ENCODE measurements at regions not wholly inside any gene's neighbourhood (a gene's known extent, or its start where the extent isn't known, plus 50 kb on each side); places are given as distances from the start of the nearest gene placed in this dataset.

DNA sequence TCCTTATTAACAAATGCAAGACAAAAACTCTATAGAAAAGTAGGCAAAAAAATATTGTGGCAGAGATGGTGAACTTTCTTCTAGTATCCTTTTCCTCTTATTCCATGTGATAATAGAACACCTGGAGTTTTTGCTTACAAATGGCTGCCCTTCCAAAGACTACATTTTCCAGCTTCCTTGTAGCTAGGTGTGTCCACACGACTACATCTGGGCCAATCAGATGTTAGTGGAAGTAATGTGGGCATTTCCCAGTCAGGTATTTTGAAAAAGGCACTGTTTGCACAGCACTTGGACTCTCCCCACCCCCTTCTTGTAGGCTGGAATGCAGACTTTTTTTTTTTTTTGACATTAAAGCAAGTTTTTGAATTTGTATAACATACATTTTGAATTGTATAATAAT, 105.5 kb upstream of the TBX20 start:
- Histone ChIP-seq H3K9me3 (ENCODE audit: insufficient read depth, low read length) (no peaks in the 10 kb centered on the region), H3K4me3 (ENCODE audit: insufficient read depth, low read length, poor library complexity, severe bottlenecking) (no peak overlapping the region), H4K20me1 (ENCODE audit: low read depth, low read length) (no peaks in the 10 kb centered on the region), H3K27ac (ENCODE audit: low read depth, low read length) (no peak overlapping the region), H3K36me3 (ENCODE audit: low read length) (no peaks in the 10 kb centered on the region), H2AFZ (ENCODE audit: low read depth, low read length, severe bottlenecking) (no peak overlapping the region), H3K9me2 (replicated peaks; ENCODE audit: insufficient read depth, low read length) (no peaks in the 10 kb centered on the region; the same call in 1 of the 2 replicates), H3F3A (ENCODE audit: insufficient read depth) (no peaks in the 10 kb centered on the region), H3K79me2 (ENCODE audit: insufficient read depth, low read length) (no peaks in the 10 kb centered on the region), H3K4me2 (ENCODE audit: low read depth, low read length, poor library complexity, severe bottlenecking) (no peak overlapping the region), H3K9ac (ENCODE audit: low read length) (no peak overlapping the region), H3K27me3 (ENCODE audit: low read length) (no peaks in the 10 kb centered on the region)
- no peak for TF ChIP-seq EZH2phosphoT487 (conservative IDR thresholded peaks at IDR 0.05; ENCODE audit: low read length)
- TF ChIP-seq, protein P1, sequence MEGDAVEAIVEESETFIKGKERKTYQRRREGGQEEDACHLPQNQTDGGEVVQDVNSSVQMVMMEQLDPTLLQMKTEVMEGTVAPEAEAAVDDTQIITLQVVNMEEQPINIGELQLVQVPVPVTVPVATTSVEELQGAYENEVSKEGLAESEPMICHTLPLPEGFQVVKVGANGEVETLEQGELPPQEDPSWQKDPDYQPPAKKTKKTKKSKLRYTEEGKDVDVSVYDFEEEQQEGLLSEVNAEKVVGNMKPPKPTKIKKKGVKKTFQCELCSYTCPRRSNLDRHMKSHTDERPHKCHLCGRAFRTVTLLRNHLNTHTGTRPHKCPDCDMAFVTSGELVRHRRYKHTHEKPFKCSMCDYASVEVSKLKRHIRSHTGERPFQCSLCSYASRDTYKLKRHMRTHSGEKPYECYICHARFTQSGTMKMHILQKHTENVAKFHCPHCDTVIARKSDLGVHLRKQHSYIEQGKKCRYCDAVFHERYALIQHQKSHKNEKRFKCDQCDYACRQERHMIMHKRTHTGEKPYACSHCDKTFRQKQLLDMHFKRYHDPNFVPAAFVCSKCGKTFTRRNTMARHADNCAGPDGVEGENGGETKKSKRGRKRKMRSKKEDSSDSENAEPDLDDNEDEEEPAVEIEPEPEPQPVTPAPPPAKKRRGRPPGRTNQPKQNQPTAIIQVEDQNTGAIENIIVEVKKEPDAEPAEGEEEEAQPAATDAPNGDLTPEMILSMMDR (IDR thresholded peaks at IDR 0.05; ENCODE audit: insufficient read depth, low read length, poor library complexity, severe bottlenecking) = no peak

DNA sequence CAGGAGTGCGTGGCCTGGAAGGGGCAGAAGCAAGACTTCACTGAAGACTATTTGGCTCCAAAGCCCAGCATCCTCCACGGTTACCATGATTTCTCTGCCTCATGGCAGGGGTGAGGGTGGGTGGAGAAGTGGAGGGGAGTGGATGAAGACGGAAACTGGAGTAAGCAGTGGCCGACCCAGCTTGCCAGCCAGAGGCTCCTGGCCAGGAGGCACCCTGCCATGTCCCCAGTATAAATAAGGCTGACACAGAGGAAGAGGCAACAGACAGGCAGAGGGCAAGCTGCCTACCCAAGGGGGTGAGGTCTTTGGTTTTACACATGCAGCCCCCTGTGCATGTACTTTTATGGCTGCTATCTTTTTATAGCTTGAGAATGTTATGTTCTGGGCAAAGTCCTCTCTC, 102.6 kb upstream of the TBX20 start:
- no peaks in the 10 kb centered on the region for H3K79me2 ChIP-seq (ENCODE audit: insufficient read depth, low read length)
- H3K9me2 ChIP-seq (replicated peaks; ENCODE audit: insufficient read depth, low read length) = no peaks in the 10 kb centered on the region; the same call in 1 of the 2 replicates
- no peak overlapping the region for H3K9ac ChIP-seq (ENCODE audit: low read length)
- TF ChIP-seq EZH2phosphoT487 (conservative IDR thresholded peaks at IDR 0.05; ENCODE audit: low read length) = no peak
- TF ChIP-seq, protein P1 (IDR thresholded peaks at IDR 0.05; ENCODE audit: insufficient read depth, low read length, poor library complexity, severe bottlenecking) = no peak
- no peak overlapping the region for H3K4me2 ChIP-seq (ENCODE audit: low read depth, low read length, poor library complexity, severe bottlenecking)
- H4K20me1 ChIP-seq (ENCODE audit: low read depth, low read length) = no peaks in the 10 kb centered on the region
- no peak overlapping the region for H3K4me3 ChIP-seq (ENCODE audit: insufficient read depth, low read length, poor library complexity, severe bottlenecking)
- H2AFZ ChIP-seq (ENCODE audit: low read depth, low read length, severe bottlenecking) = no peak overlapping the region
- H3K36me3 ChIP-seq (ENCODE audit: low read length) = no peaks in the 10 kb centered on the region
- H3K27me3 ChIP-seq (ENCODE audit: low read length) = no peaks in the 10 kb centered on the region
- H3K9me3 ChIP-seq (ENCODE audit: insufficient read depth, low read length) = no peaks in the 10 kb centered on the region
- H3K27ac ChIP-seq (ENCODE audit: low read depth, low read length) = no peak overlapping the region
- H3F3A ChIP-seq (ENCODE audit: insufficient read depth) = no peaks in the 10 kb centered on the region

DNA sequence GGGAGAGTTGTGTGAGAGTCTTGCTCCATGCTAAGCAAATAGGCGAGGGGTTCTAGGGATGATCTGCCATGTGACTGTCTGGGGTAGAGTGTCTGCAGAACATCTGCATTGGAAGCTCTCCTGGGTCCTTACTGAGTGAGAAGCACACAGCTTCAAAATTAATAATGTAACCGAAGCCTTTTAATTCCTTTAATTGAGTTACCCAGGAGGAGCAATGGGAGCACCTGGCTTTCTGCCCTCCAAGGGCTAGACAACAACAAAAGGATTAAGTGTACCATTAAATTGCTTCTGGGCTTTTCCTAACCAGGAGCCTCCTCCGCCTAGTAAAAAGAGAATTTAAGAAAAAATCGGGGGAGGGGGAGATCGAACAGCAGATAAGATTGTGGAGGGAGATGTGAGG, 102.0 kb upstream of the TBX20 start:
- Histone ChIP-seq H3K4me2 (ENCODE audit: low read depth, low read length, poor library complexity, severe bottlenecking) (no peak overlapping the region), H3K9ac (ENCODE audit: low read length) (no peak overlapping the region), H4K20me1 (ENCODE audit: low read depth, low read length) (no peaks in the 10 kb centered on the region), H2AFZ (ENCODE audit: low read depth, low read length, severe bottlenecking) (no peak overlapping the region), H3K36me3 (ENCODE audit: low read length) (no peaks in the 10 kb centered on the region), H3K9me3 (ENCODE audit: insufficient read depth, low read length) (no peaks in the 10 kb centered on the region), H3K79me2 (ENCODE audit: insufficient read depth, low read length) (no peaks in the 10 kb centered on the region), H3K27ac (ENCODE audit: low read depth, low read length) (no peak overlapping the region), H3K9me2 (replicated peaks; ENCODE audit: insufficient read depth, low read length) (no peaks in the 10 kb centered on the region; the same call in 1 of the 2 replicates), H3F3A (ENCODE audit: insufficient read depth) (no peaks in the 10 kb centered on the region), H3K4me3 (ENCODE audit: insufficient read depth, low read length, poor library complexity, severe bottlenecking) (no peak overlapping the region), H3K27me3 (ENCODE audit: low read length) (no peaks in the 10 kb centered on the region)
- TF ChIP-seq EZH2phosphoT487 (conservative IDR thresholded peaks at IDR 0.05; ENCODE audit: low read length) = no peak
- TF ChIP-seq, protein P1 (IDR thresholded peaks at IDR 0.05; ENCODE audit: insufficient read depth, low read length, poor library complexity, severe bottlenecking) = no peak

All from SU-DHL-6 (cell line).